ENCODE measurements at regions not wholly inside any gene's neighbourhood (a gene's known extent, or its start where the extent isn't known, plus 50 kb on each side); places are given as distances from the start of the nearest gene placed in this dataset.
"Not testable (repeated sequence)": the region's sequence is repeated elsewhere in the genome, so short reads cannot be mapped to it uniquely, and the experiment has no call there.

GRCh38 chr11:123344188-123344587, 85.9 kb upstream of the GRAMD1B start:
- not testable (repeated sequence) for DNase-seq

GRCh38 chr11:123338997-123339752, 90.9 kb upstream of the GRAMD1B start:
- no peak for DNase-seq

GRCh38 chr11:123338266-123338800, 91.7 kb upstream of the GRAMD1B start:
- no peak for DNase-seq

GRCh38 chr11:123334925-123335324, 95.1 kb upstream of the GRAMD1B start:
- no peak for DNase-seq

GRCh38 chr11:123332577-123332976, 97.5 kb upstream of the GRAMD1B start:
- not testable (repeated sequence) for DNase-seq

GRCh38 chr11:123330948-123331347, 99.1 kb upstream of the GRAMD1B start:
- no peak for DNase-seq

- DNase-seq: no peak
Observed at GRCh38 chr11:123330471-123330870, 99.6 kb upstream of the GRAMD1B start.

- no peak for DNase-seq
Observed at GRCh38 chr11:123330071-123330470, 100.0 kb upstream of the GRAMD1B start.

GRCh38 chr11:123328281-123328867, 101.7 kb upstream of the GRAMD1B start:
- no peak for DNase-seq

- DNase-seq: no peak
Observed at GRCh38 chr11:123325533-123325932, 104.5 kb upstream of the GRAMD1B start.

- DNase-seq: no peak
Observed at GRCh38 chr11:123323568-123323967, 106.5 kb upstream of the GRAMD1B start.

- no peak for DNase-seq
Observed at GRCh38 chr11:123321636-123322035, 108.4 kb upstream of the GRAMD1B start.

- DNase-seq: no peak
Observed at GRCh38 chr11:123318623-123319022, 111.4 kb upstream of the GRAMD1B start.

- DNase-seq: not testable (repeated sequence)
Observed at GRCh38 chr11:123318132-123318531, 111.9 kb upstream of the GRAMD1B start.

GRCh38 chr11:123316003-123316402, 114.1 kb upstream of the GRAMD1B start:
- DNase-seq: no peak

- DNase-seq: no peak
Observed at GRCh38 chr11:123314972-123315371, 115.1 kb upstream of the GRAMD1B start.

GRCh38 chr11:123313262-123313661, 116.8 kb upstream of the GRAMD1B start:
- DNase-seq: no peak

- peak; percentile 92 for DNase-seq
Observed at GRCh38 chr11:123308077-123308476, 113.0 kb upstream of the CLMP start.

GRCh38 chr11:123307276-123307675, 112.2 kb upstream of the CLMP start:
- no peak for DNase-seq

- no peak for DNase-seq
Observed at GRCh38 chr11:123306531-123306930, 111.5 kb upstream of the CLMP start.

- DNase-seq: no peak
Observed at GRCh38 chr11:123305601-123306375, 110.7 kb upstream of the CLMP start.

GRCh38 chr11:123304828-123305466, 109.9 kb upstream of the CLMP start:
- DNase-seq: no peak

GRCh38 chr11:123303924-123304323, 108.9 kb upstream of the CLMP start:
- no peak for DNase-seq
